ENCODE measurements at regions not wholly inside any gene's neighbourhood (a gene's known extent, or its start where the extent isn't known, plus 50 kb on each side); places are given as distances from the start of the nearest gene placed in this dataset.

GRCh38 chr6:128827675-128828464 lies 55.1 kb upstream of the LAMA2 start:
- DNase-seq, result no peak

- no peak for DNase-seq
Observed at GRCh38 chr6:128826606-128827005, 56.3 kb upstream of the LAMA2 start.

- no peak for DNase-seq
Observed at GRCh38 chr6:128822271-128822670, 60.7 kb upstream of the LAMA2 start.

GRCh38 chr6:128821116-128821515 lies 61.8 kb upstream of the LAMA2 start:
- no peak for DNase-seq

- DNase-seq, result no peak
Observed at GRCh38 chr6:128808856-128809255, 74.1 kb upstream of the LAMA2 start.

GRCh38 chr6:128807577-128807976 lies 75.4 kb upstream of the LAMA2 start:
- no peak for DNase-seq

GRCh38 chr6:128806261-128806660 lies 76.7 kb upstream of the LAMA2 start:
- no peak for DNase-seq

GRCh38 chr6:128803911-128804310 lies 79.0 kb upstream of the LAMA2 start:
- no peak for DNase-seq

GRCh38 chr6:128801621-128802020 lies 81.3 kb upstream of the LAMA2 start:
- DNase-seq, result no peak

GRCh38 chr6:128784266-128784665 lies 98.7 kb upstream of the LAMA2 start:
- no peak for DNase-seq

GRCh38 chr6:128768187-128768586 lies 114.8 kb upstream of the LAMA2 start:
- no peak for DNase-seq

GRCh38 chr6:128767705-128768104 lies 115.2 kb upstream of the LAMA2 start:
- no peak for DNase-seq

- no peak for DNase-seq
Observed at GRCh38 chr6:128767150-128767549, 115.8 kb upstream of the LAMA2 start.

GRCh38 chr6:128763599-128764300 lies 119.2 kb upstream of the LAMA2 start:
- DNase-seq, result no peak

GRCh38 chr6:128759901-128760300 lies 123.0 kb upstream of the LAMA2 start:
- no peak for DNase-seq

- DNase-seq, result no peak
Observed at GRCh38 chr6:128759447-128759846, 123.5 kb upstream of the LAMA2 start.

- no peak for DNase-seq
Observed at GRCh38 chr6:128757961-128758360, 125.0 kb upstream of the LAMA2 start.

- DNase-seq, result no peak
Observed at GRCh38 chr6:128754658-128755256, 128.2 kb upstream of the LAMA2 start.

- no peak for DNase-seq
Observed at GRCh38 chr6:128743974-128744765, 138.8 kb upstream of the LAMA2 start.

- DNase-seq, result no peak
Observed at GRCh38 chr6:128742900-128743299, 140.0 kb upstream of the LAMA2 start.

- no peak for DNase-seq
Observed at GRCh38 chr6:128740951-128741350, 142.0 kb upstream of the LAMA2 start.

GRCh38 chr6:128739112-128739511 lies 143.8 kb upstream of the LAMA2 start:
- DNase-seq, result no peak

- no peak for DNase-seq
Observed at GRCh38 chr6:128738112-128738511, 144.8 kb upstream of the LAMA2 start.

All from SHP77 (cell line).